NB4 (cell line): ENCODE measurements at regions not wholly inside any gene's neighbourhood (a gene's known extent, or its start where the extent isn't known, plus 50 kb on each side); places are given as distances from the start of the nearest gene placed in this dataset.

ENCODE experiments used
- DNase-seq: peaks from one replicate; pipeline ENCODE4 v3.0.0; 2010; ENCODE audit warnings: low read depth
- H3K4me3 ChIP-seq: one replicate; pipeline ENCODE4 v1.5.1; 2011; ENCODE audit warnings: mild to moderate bottlenecking, low read depth, low read length, moderate library complexity
- MYC ChIP-seq: IDR thresholded peaks from 2 replicates; pipeline ENCODE4 v1.6.1; 2011; ENCODE audit warnings: low read depth, low read length
- POLR2A ChIP-seq: IDR thresholded peaks from 2 replicates; pipeline ENCODE4 v1.6.1; 2011; ENCODE audit warnings: mild to moderate bottlenecking; ENCODE audit not compliant: insufficient read length; ENCODE audit errors: extremely low read depth
- TF ChIP-seq, protein P1 (sequence below): IDR thresholded peaks from one replicate; pipeline ENCODE4 v1.5.1; 2012; ENCODE audit warnings: low read depth, low read length
- TF ChIP-seq, protein P2 (sequence below): IDR thresholded peaks from 2 replicates; pipeline ENCODE4 v1.6.1; 2011; ENCODE audit warnings: low read depth, low read length

DNA sequence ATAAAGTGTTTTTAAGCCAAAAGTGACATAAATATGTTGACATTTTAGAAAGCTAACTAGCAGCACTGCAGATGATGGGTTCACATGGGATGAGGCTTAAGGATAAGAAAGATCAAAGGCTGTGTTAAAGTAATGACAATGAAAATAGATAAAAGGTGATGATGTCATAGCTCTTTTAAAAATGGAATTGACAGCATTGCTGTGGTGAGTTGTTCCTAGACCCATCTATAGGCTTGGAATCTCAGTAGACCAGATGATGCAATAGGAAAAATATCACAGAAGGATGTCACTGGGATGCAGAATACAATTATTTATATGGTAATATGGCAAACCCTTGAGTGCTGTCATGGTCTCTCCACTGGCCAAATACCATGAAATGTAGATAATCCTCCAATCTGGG, 286.0 kb downstream of the PLA2G4A start:
- TF ChIP-seq, protein P1, sequence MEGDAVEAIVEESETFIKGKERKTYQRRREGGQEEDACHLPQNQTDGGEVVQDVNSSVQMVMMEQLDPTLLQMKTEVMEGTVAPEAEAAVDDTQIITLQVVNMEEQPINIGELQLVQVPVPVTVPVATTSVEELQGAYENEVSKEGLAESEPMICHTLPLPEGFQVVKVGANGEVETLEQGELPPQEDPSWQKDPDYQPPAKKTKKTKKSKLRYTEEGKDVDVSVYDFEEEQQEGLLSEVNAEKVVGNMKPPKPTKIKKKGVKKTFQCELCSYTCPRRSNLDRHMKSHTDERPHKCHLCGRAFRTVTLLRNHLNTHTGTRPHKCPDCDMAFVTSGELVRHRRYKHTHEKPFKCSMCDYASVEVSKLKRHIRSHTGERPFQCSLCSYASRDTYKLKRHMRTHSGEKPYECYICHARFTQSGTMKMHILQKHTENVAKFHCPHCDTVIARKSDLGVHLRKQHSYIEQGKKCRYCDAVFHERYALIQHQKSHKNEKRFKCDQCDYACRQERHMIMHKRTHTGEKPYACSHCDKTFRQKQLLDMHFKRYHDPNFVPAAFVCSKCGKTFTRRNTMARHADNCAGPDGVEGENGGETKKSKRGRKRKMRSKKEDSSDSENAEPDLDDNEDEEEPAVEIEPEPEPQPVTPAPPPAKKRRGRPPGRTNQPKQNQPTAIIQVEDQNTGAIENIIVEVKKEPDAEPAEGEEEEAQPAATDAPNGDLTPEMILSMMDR, result no peak
- TF ChIP-seq MYC, result no peak
- TF ChIP-seq, protein P2, sequence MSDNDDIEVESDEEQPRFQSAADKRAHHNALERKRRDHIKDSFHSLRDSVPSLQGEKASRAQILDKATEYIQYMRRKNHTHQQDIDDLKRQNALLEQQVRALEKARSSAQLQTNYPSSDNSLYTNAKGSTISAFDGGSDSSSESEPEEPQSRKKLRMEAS, result no peak
- TF ChIP-seq POLR2A, result no peak
- no peak overlapping the region for H3K4me3 ChIP-seq
- DNase-seq, result no peak

DNA sequence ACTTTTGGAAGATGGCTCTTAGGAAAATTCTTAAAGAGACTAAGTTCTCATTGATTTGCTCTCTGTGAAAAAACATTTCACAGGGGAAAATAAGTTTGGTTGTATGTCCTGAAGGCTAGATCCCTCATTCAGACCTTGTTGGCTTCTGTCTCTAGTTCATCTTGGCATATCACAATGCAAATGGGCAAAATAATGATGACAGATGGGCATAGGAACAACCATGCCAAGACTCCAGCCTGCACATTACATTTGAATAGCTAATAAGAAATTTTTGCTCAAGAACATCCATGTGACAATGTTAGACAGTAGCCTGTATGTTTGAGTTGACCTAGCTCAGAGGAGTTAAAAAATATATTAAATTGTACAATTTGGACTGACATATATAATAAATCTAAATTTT, 292.9 kb downstream of the PLA2G4A start:
- DNase-seq, result no peak
- no peak overlapping the region for H3K4me3 ChIP-seq
- TF ChIP-seq, protein P2, result no peak
- TF ChIP-seq MYC (no peak), POLR2A (no peak)
- TF ChIP-seq, protein P1, result no peak

DNA sequence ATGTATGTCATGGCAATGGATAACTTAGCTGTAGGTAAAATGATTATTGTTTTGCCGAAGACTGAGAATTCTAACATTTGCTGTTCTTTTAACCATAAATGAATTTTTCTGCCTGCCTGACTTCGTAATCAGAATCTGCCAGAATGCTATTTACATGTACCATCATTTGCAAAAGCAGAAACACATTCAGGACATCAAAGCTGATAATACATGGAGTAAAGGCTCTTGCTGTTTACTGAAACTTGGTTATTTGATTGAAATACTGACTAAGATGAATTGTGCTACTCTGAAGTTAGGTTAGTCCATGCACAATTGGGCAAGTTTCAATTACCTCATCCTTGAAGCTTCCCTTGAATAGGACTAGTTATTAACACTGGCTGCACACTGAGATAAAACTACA, 293.8 kb downstream of the PLA2G4A start:
- H3K4me3 ChIP-seq, result no peak overlapping the region
- DNase-seq, result no peak
- TF ChIP-seq, protein P1, result no peak
- TF ChIP-seq MYC, result no peak
- TF ChIP-seq, protein P2, result no peak

DNA sequence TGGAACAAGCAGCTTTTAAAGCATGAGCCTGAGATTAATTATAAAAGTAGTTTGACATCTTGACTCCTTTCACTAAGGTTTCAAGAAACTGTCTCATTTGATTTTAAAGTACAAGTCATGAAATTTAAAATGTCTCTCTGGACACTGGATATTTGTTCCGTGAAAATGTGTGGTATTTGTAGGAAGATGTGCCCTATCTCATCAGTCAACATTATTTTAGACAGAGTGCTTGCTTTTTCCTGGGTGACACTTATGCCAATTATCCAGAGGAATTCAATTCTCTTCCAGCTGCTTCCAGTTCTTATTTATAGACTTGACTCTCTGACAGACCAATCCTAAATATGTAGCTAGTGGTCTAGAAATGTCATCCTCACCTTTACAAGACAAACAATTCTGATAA, 300.4 kb downstream of the PLA2G4A start:
- no peak for DNase-seq
- TF ChIP-seq MYC (no peak), POLR2A (no peak)
- TF ChIP-seq, protein P1, result no peak
- TF ChIP-seq, protein P2, result no peak
- H3K4me3 ChIP-seq, result no peak overlapping the region

DNA sequence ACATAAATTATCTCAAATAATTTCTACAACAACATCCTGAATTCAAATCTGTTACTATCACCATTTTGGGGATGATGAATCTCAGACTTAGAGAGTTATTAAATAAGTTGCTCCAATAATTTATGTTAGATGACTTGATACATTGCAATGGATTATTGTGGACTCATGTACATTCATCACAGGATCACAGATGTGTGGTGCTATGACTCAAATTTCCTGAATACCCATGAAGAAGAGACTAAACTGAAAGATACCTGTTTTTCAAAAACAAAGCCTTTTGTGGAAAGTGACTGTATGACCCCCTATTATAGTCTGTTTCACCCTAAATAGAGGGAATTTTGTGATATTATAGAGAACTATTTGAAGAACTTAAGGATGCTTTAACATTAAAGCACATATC, 315.0 kb downstream of the PLA2G4A start:
- TF ChIP-seq POLR2A (no peak), MYC (no peak)
- TF ChIP-seq, protein P2, result no peak
- TF ChIP-seq, protein P1, result no peak
- H3K4me3 ChIP-seq, result no peak overlapping the region
- no peak for DNase-seq

DNA sequence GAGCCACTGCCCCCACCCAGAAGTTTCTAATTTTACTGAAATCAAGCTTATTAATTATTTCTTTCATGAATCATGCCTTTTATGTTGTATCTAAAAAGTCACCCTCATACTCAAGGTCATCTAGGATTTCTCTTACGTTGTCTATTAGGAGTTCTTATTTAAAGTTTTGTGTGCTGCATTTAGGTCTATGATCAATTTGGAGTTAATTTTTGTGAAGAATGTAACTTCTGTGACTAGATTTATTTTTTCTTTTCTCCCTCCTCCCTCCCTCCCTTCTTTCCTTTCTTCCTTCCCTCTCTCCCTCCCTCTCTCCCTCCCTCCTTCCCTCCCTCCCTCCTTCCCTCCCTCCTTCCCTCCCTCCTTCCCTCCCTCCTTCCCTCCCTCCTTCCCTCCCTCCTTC, 317.6 kb downstream of the PLA2G4A start:
- DNase-seq, result no peak

More for the DNA sequence above, 317.6 kb downstream of the PLA2G4A start:
- TF ChIP-seq, protein P1, result no peak
- TF ChIP-seq MYC (no peak), POLR2A (no peak)
- TF ChIP-seq, protein P2, result no peak
- no peak overlapping the region for H3K4me3 ChIP-seq
